22Rv1 (cell line): ENCODE measurements at regions not wholly inside any gene's neighbourhood (a gene's known extent, or its start where the extent isn't known, plus 50 kb on each side); places are given as distances from the start of the nearest gene placed in this dataset.

Experiments used
- CTCF ChIP-seq: fragments of 450-650 bp; IDR thresholded peaks from 2 replicates; pipeline ENCODE4 v1.5.1; 2017; ENCODE audit warnings: mild to moderate bottlenecking
- ZFX ChIP-seq: fragments of 450-650 bp; IDR thresholded peaks from 2 replicates; pipeline ENCODE4 v1.6.1; 2017; ENCODE audit warnings: antibody characterized with exemption, borderline replicate concordance

GRCh38 chr12:83514372-83514771, 827.7 kb downstream of the TMTC2 start:
- TF ChIP-seq CTCF: no peak
- no peak for TF ChIP-seq ZFX
